K562 (cell line): ENCODE measurements at regions not wholly inside any gene's neighbourhood (a gene's known extent, or its start where the extent isn't known, plus 50 kb on each side); places are given as distances from the start of the nearest gene placed in this dataset.

Experiments used
- ATAC-seq: fragments of 200-7000 bp; cut with Tn5 transposase; 3 replicates; pipeline ENCODE4 v1.9.1; 2020; ENCODE audit warnings: moderate library complexity
- BruUV-seq: library from RNA; stranded (reverse); fragments of 400-500 nt; replicated peaks from 2 replicates; lab custom pipeline; 2021; lab: Mats Ljungman, UMichigan
- CTCF ChIA-PET: fragments of 300-600 bp; formaldehyde crosslinking; extraction: SDS; loops from one replicate; lab custom pipeline; 2021; ENCODE audit warnings: low intra/inter-chr PET ratio; lab: Yijun Ruan, JAX
- POLR2A ChIA-PET: fragments of 300-600, 350-650 bp; sonication (Branson Sonifier 250); formaldehyde crosslinking; extraction: SDS; loops from one replicate; lab custom pipeline; 2021; ENCODE audit warnings: antibody characterized with exemption, inconsistent platforms; lab: Yijun Ruan, JAX
- DNase-seq, 4 experiments: peaks; one replicate each; pipeline versions ENCODE4 v3.0.0 to v3.0.0-alpha.2; 2011 to 2018; ENCODE audit warnings: low spot score in 3 of 4, mixed read lengths in 3 of 4; ENCODE audit errors: extremely low read depth in 1 of 4
- FAIRE-seq: peaks from 2 replicates; lab custom pipeline; 2011; peaks lifted over from hg19 to GRCh38; lab: Jason Lieb, UNC
- H2AFZ ChIP-seq: 2 replicates; pipeline ENCODE4 v1.6.0; 2011; ENCODE audit warnings: low read depth, low read length, control low read depth, inconsistent platforms
- H3K27ac ChIP-seq: fragments of 200-600 bp; 3 replicates; pipeline ENCODE4 v1.8.0; 2011; ENCODE audit warnings: low read depth, mild to moderate bottlenecking, control low read depth, inconsistent platforms, low read length, moderate library complexity, mixed read lengths; ENCODE audit errors: extremely low read depth
- H3K27me3 ChIP-seq, 2 experiments: fragments of 300-600 bp in 1 of 2; 2 replicates in 1 of 2; 3 replicates in 1 of 2; pipeline versions ENCODE4 v1.6.0 to v1.8.0; 2011; ENCODE audit warnings: inconsistent platforms in 2 of 2, low read length in 2 of 2, mild to moderate bottlenecking in 1 of 2, mixed read lengths in 1 of 2, moderate library complexity in 1 of 2; ENCODE audit not compliant: control insufficient read depth in 2 of 2, insufficient read depth in 2 of 2
- H3K36me3 ChIP-seq: fragments of 300-600 bp; 3 replicates; pipeline ENCODE4 v1.8.0; 2011; ENCODE audit warnings: mild to moderate bottlenecking, low read length, inconsistent platforms; ENCODE audit not compliant: control insufficient read depth, insufficient read depth
- H3K4me1 ChIP-seq, 2 experiments: fragments of 200-600 bp in 1 of 2; replicated peaks in 1 of 2; 2 replicates in 1 of 2; 3 replicates in 1 of 2; pipeline versions ENCODE4 v1.5.1 to v1.8.0; 2011; ENCODE audit warnings: inconsistent platforms in 2 of 2, low read length in 2 of 2, mild to moderate bottlenecking in 1 of 2, mixed read lengths in 1 of 2, moderate library complexity in 1 of 2; ENCODE audit not compliant: control insufficient read depth in 2 of 2, insufficient read depth in 2 of 2
- H3K4me2 ChIP-seq: 2 replicates; pipeline ENCODE4 v1.6.1; 2011; ENCODE audit warnings: low read length, control low read depth, inconsistent platforms, mixed read lengths; ENCODE audit not compliant: insufficient read depth
- H3K4me3 ChIP-seq: fragments of 200-600 bp; sonication (generic), shearing (Covaris generic); 2 replicates; pipeline ENCODE4 v1.5.1; 2016; ENCODE audit warnings: control low read depth, inconsistent platforms
- H3K79me2 ChIP-seq: fragments of 200-600 bp; 3 replicates; pipeline ENCODE4 v1.8.0; 2011; ENCODE audit warnings: low read length, inconsistent platforms; ENCODE audit not compliant: control insufficient read depth, insufficient read depth
- H3K9ac ChIP-seq, 2 experiments: 2 replicates each; pipeline versions ENCODE4 v1.6.0 to v1.6.1; 2011; ENCODE audit warnings: low read depth in 2 of 2, low read length in 2 of 2, control low read depth in 1 of 2, inconsistent platforms in 1 of 2, mild to moderate bottlenecking in 1 of 2, mixed read lengths in 1 of 2; ENCODE audit not compliant: insufficient read depth in 1 of 2
- H3K9me1 ChIP-seq: one replicate; pipeline ENCODE4 v1.6.0; 2011; ENCODE audit warnings: inconsistent platforms, mild to moderate bottlenecking, low read length, moderate library complexity; ENCODE audit not compliant: control insufficient read depth, insufficient read depth
- H3K9me3 ChIP-seq: replicated peaks from 2 replicates; pipeline ENCODE4 v1.5.1; 2011; ENCODE audit warnings: low read depth, low read length, inconsistent platforms; ENCODE audit not compliant: control insufficient read depth, insufficient read depth
- H4K20me1 ChIP-seq: replicated peaks from 2 replicates; pipeline ENCODE4 v1.6.1; 2011; ENCODE audit warnings: low read length, inconsistent platforms, mixed read lengths; ENCODE audit not compliant: control insufficient read depth, insufficient read depth
- ARHGAP35 ChIP-seq: fragments of 450-650 bp; IDR thresholded peaks from 2 replicates; pipeline ENCODE4 v1.6.1; 2018; ENCODE audit not compliant: partially characterized antibody
- ELK3 ChIP-seq: fragments of 450-650 bp; formaldehyde crosslinking; IDR thresholded peaks from 2 replicates; pipeline ENCODE4 v1.4.0; 2020; ENCODE audit warnings: mild to moderate bottlenecking
- ETS2 ChIP-seq: IDR thresholded peaks from 2 replicates; pipeline ENCODE4 v1.6.1; 2016; ENCODE audit warnings: borderline replicate concordance, missing genetic modification characterization, mild to moderate bottlenecking, moderate library complexity, missing compliant biosample characterization; ENCODE audit not compliant: poor library complexity, severe bottlenecking
- HBP1 ChIP-seq: fragments of 450-650 bp; formaldehyde crosslinking; IDR thresholded peaks from 2 replicates; pipeline ENCODE4 v1.4.0; 2022; ENCODE audit warnings: missing genetic modification characterization
- REST ChIP-seq, 2 experiments: fragments of 450-650 bp; formaldehyde crosslinking in 1 of 2; IDR thresholded peaks; 2 replicates each; pipeline versions ENCODE4 v1.4.0 to v1.6.1; 2014 to 2020; ENCODE audit warnings: mild to moderate bottlenecking in 2 of 2, borderline replicate concordance in 1 of 2, low read depth in 1 of 2
- SP1 ChIP-seq: sonication (generic); formaldehyde crosslinking; IDR thresholded peaks from 2 replicates; pipeline ENCODE4 v1.8.1; 2022; ENCODE audit warnings: mild to moderate bottlenecking, missing genetic modification reagents
- ZC3H8 ChIP-seq: fragments of 450-650 bp; IDR thresholded peaks from 2 replicates; pipeline ENCODE4 v1.6.1; 2017
- ZNF140 ChIP-seq: fragments of 250-450 bp; sonication (Bioruptor Pico); IDR thresholded peaks from 2 replicates; pipeline ENCODE4 v1.8.0; 2021; ENCODE audit warnings: moderate library complexity, mild to moderate bottlenecking, inconsistent platforms
- ZNF395 ChIP-seq: fragments of 200-800 bp; sonication (Bioruptor generic); IDR thresholded peaks from 2 replicates; pipeline ENCODE4 v1.6.1; 2017; ENCODE audit warnings: missing genetic modification characterization, missing compliant biosample characterization
- ZNF41 ChIP-seq: fragments of 250-450 bp; sonication (Bioruptor Pico); conservative IDR thresholded peaks from 2 replicates; pipeline ENCODE4 v1.4.0; 2020; ENCODE audit warnings: mild to moderate bottlenecking
- WGBS: fragments of 100-300 bp; shearing (Covaris generic); methylation state at CpG from one replicate; pipeline ENCODE4 v1.1.6; 2016; ENCODE audit warnings: low coverage, mixed read lengths; ENCODE audit not compliant: insufficient coverage; ENCODE audit errors: missing lambda C conversion rate; 5-methylcytosine and 5-hydroxymethylcytosine counted together
- in situ Hi-C: fragments of 300-500 bp; cut with MboI; formaldehyde crosslinking; loops from 4 replicates; pipeline ENCODE4 v1.15.0; 2018; ENCODE audit warnings: inconsistent platforms, mixed read lengths
- intact Hi-C: fragments of 100-400 bp; cut with micrococcal nuclease; formaldehyde crosslinking; loops from 2 replicates; pipeline ENCODE4 v1.14.2; 2022

- Histone ChIP-seq H3K27me3 (peaks cover 6 to 51% of the 10 kb centered on the region in 2 experiments; a peak in 4 of 5 replicates), H3K79me2 (no peaks in the 10 kb centered on the region), H3K4me1 (no peaks in the 10 kb centered on the region), H3K27ac (no peak overlapping the region), H2AFZ (no peak overlapping the region), H3K9ac (no peak overlapping the region), H3K36me3 (no peaks in the 10 kb centered on the region), H3K4me2 (no peak overlapping the region), H3K4me3 (no peak overlapping the region), H3K9me3 (no peaks in the 10 kb centered on the region), H4K20me1 (no peaks in the 10 kb centered on the region), H3K9me1 (no peaks in the 10 kb centered on the region)
- FAIRE-seq (no peak), ATAC-seq (no peak), DNase-seq (no peak)
- ChIA-PET POLR2A (interaction anchor here (0.7 kb wide), 1 partner anchor 33 kb away, joined by 4 read pairs; no protein-coding TSS in a partner anchor), CTCF (no interaction called here)
- 0% methylated on average over 6 of the region's 7 CpGs for WGBS
- no TSS peak for BruUV-seq
- intact Hi-C loops (no loop called here), in situ Hi-C loops (no loop called here)
- TF ChIP-seq ZNF140 (CRISPR knock-in tag) (no peak), HBP1 (CRISPR knock-in tag) (no peak), ZC3H8 (no peak), REST (IDR thresholded peaks at IDR 0.05; ENCODE audit: borderline replicate concordance) (no peak), REST (CRISPR knock-in tag; IDR thresholded peaks at IDR 0.05; ENCODE audit: low read depth) (no peak), SP1 (CRISPR knock-in tag) (no peak), ZNF41 (CRISPR knock-in tag) (no peak), ARHGAP35 (no peak), ELK3 (CRISPR knock-in tag) (no peak), ZNF395 (CRISPR knock-in tag) (no peak), ETS2 (tag) (no peak)
Measured at GRCh38 chr20:17859002-17859615, 109.5 kb downstream of the SNX5 start.
